ENCODE measurements at regions not wholly inside any gene's neighbourhood (a gene's known extent, or its start where the extent isn't known, plus 50 kb on each side); places are given as distances from the start of the nearest gene placed in this dataset.

GRCh38 chr4:155530857-155531256 lies 135.8 kb upstream of the GUCY1A1 start (continued):
- no peak for TF ChIP-seq CHD2 (IDR thresholded peaks at IDR 0.05; ENCODE audit: low read length, partially characterized antibody)

- no peaks in the 10 kb centered on the region for H3K27me3 ChIP-seq (ENCODE audit: insufficient read depth)
- no peaks in the 10 kb centered on the region for H3K4me1 ChIP-seq (ENCODE audit: control insufficient read depth in 1 of 2, insufficient read depth in 2 of 2, low read depth in 1 of 2, low read length in 1 of 2)
- no peaks in the 10 kb centered on the region for H4K20me1 ChIP-seq (ENCODE audit: insufficient read depth)
- no peak overlapping the region for H3K9ac ChIP-seq
- H2AFZ ChIP-seq (ENCODE audit: low read depth) = no peak overlapping the region
- POLR2A ChIA-PET = no interaction called here
- H3F3A ChIP-seq (replicated peaks; ENCODE audit: insufficient read depth) = no peaks in the 10 kb centered on the region
- DNase-seq = no peak
- CTCF ChIA-PET = interaction anchor here (0.8 to 1.3 kb wide), 2 partner anchors 20 to 100 kb away, joined by 3 read pairs; no protein-coding TSS in a partner anchor
- WGBS (ENCODE audit: low lambda C conversion rate) = 58% methylated on average over 3 of the region's 3 CpGs
- no peaks in the 10 kb centered on the region for H3K79me2 ChIP-seq (ENCODE audit: insufficient read depth)
- no peak overlapping the region for H3K27ac ChIP-seq (ENCODE audit: low read depth in 2 of 2, low read length in 1 of 2)
- H3K4me3 ChIP-seq (ENCODE audit: low read depth in 2 of 2, low read length in 1 of 2) = no peak overlapping the region
- H3K9me2 ChIP-seq = no peaks in the 10 kb centered on the region
- H3K36me3 ChIP-seq (replicated peaks in 1 of 2; ENCODE audit: control insufficient read depth in 1 of 2, insufficient read depth in 2 of 2, low read length in 1 of 2) = no peaks in the 10 kb centered on the region
- no peak overlapping the region for H3K4me2 ChIP-seq
- no peak for TF ChIP-seq RAD21 (IDR thresholded peaks at IDR 0.05; ENCODE audit: low read length)
- no peak for TF ChIP-seq EP300 (IDR thresholded peaks at IDR 0.05; ENCODE audit: borderline replicate concordance in 1 of 2, low read depth in 1 of 2, low read length in 1 of 2)
- no peak for TF ChIP-seq TCF12 (IDR thresholded peaks at IDR 0.05)
- no peak for TF ChIP-seq NRF1 (IDR thresholded peaks at IDR 0.05; ENCODE audit: low read depth, low read length)
- TF ChIP-seq, protein P1, sequence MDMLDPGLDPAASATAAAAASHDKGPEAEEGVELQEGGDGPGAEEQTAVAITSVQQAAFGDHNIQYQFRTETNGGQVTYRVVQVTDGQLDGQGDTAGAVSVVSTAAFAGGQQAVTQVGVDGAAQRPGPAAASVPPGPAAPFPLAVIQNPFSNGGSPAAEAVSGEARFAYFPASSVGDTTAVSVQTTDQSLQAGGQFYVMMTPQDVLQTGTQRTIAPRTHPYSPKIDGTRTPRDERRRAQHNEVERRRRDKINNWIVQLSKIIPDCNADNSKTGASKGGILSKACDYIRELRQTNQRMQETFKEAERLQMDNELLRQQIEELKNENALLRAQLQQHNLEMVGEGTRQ (IDR thresholded peaks at IDR 0.05; ENCODE audit: borderline replicate concordance, low read depth, low read length) = no peak
- TF ChIP-seq NFIC (IDR thresholded peaks at IDR 0.05; ENCODE audit: borderline replicate concordance) = no peak
- TF ChIP-seq FOSL2 (IDR thresholded peaks at IDR 0.05; ENCODE audit: borderline replicate concordance, low read depth) = no peak
- no peak for TF ChIP-seq MXI1 (IDR thresholded peaks at IDR 0.05; ENCODE audit: low read depth, low read length)
- TF ChIP-seq YY1 (IDR thresholded peaks at IDR 0.05; ENCODE audit: low read depth) = no peak
- TF ChIP-seq MEF2A (IDR thresholded peaks at IDR 0.05; ENCODE audit: borderline replicate concordance, low read depth) = no peak
- no peak for TF ChIP-seq GABPA (IDR thresholded peaks at IDR 0.05; ENCODE audit: low read depth)
- TF ChIP-seq FOXJ3 (CRISPR knock-in tag; IDR thresholded peaks at IDR 0.05) = no peak
- TF ChIP-seq TAF1 (IDR thresholded peaks at IDR 0.05; ENCODE audit: borderline replicate concordance, low read depth, low read length) = no peak
- TF ChIP-seq, protein P2, sequence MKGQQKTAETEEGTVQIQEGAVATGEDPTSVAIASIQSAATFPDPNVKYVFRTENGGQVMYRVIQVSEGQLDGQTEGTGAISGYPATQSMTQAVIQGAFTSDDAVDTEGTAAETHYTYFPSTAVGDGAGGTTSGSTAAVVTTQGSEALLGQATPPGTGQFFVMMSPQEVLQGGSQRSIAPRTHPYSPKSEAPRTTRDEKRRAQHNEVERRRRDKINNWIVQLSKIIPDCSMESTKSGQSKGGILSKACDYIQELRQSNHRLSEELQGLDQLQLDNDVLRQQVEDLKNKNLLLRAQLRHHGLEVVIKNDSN (IDR thresholded peaks at IDR 0.05; ENCODE audit: borderline replicate concordance, low read depth) = no peak
- TF ChIP-seq GATA2 (CRISPR knock-in tag; IDR thresholded peaks at IDR 0.05) = no peak
- no peak for TF ChIP-seq POLR2AphosphoS5 (IDR thresholded peaks at IDR 0.05; ENCODE audit: low read depth, low read length)
- no peaks in the 10 kb centered on the region for H3K9me3 ChIP-seq
Observed at GRCh38 chr4:155530290-155530689, 136.4 kb upstream of the GUCY1A1 start.

DNA sequence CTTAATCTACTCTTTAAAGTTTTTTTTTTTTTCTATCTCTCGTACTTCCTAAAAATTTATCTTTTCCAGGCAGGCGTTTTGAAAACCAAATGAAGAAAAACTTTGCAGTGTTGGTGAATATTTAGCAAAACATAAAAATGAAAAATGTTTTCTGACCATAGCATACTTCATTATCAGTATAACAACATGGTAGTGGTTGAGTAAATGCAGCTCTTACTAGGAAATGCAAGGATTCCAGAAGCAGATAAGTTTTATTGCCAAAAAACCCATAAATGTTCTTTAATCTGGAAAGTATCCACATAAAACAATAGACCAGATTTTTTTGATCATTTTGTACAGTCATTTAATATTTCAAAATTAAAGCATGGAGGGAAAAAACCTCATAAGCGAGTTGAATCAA lies 136.9 kb upstream of the GUCY1A1 start:
- H4K20me1 ChIP-seq (ENCODE audit: insufficient read depth) = no peaks in the 10 kb centered on the region
- H3K4me1 ChIP-seq (ENCODE audit: control insufficient read depth in 1 of 2, insufficient read depth in 2 of 2, low read depth in 1 of 2, low read length in 1 of 2) = no peaks in the 10 kb centered on the region
- no peaks in the 10 kb centered on the region for H3K9me2 ChIP-seq
- no peak for DNase-seq
- H3K4me3 ChIP-seq (ENCODE audit: low read depth in 2 of 2, low read length in 1 of 2) = no peak overlapping the region
- H3K9me3 ChIP-seq = no peaks in the 10 kb centered on the region
- H3F3A ChIP-seq (replicated peaks; ENCODE audit: insufficient read depth) = no peaks in the 10 kb centered on the region
- H3K79me2 ChIP-seq (ENCODE audit: insufficient read depth) = no peaks in the 10 kb centered on the region
- no peak overlapping the region for H3K27ac ChIP-seq (ENCODE audit: low read depth in 2 of 2, low read length in 1 of 2)
- H3K36me3 ChIP-seq (replicated peaks in 1 of 2; ENCODE audit: control insufficient read depth in 1 of 2, insufficient read depth in 2 of 2, low read length in 1 of 2) = no peaks in the 10 kb centered on the region
- no peak overlapping the region for H2AFZ ChIP-seq (ENCODE audit: low read depth)
- 53% methylated on average over 3 of the region's 3 CpGs for WGBS (ENCODE audit: low lambda C conversion rate)
- POLR2A ChIA-PET = no interaction called here
- no peaks in the 10 kb centered on the region; the same call in 1 of the 2 replicates for H3K27me3 ChIP-seq (ENCODE audit: insufficient read depth)
- CTCF ChIA-PET = interaction anchor here (0.8 to 1.3 kb wide), 4 partner anchors 19 to 257 kb away, joined by 3 to 6 read pairs (median 3); no protein-coding TSS in a partner anchor
- H3K4me2 ChIP-seq = no peak overlapping the region
- no peak overlapping the region for H3K9ac ChIP-seq
- TF ChIP-seq RAD21 (IDR thresholded peaks at IDR 0.05; ENCODE audit: low read length) (no peak), MEF2A (IDR thresholded peaks at IDR 0.05; ENCODE audit: borderline replicate concordance, low read depth) (no peak), REST (IDR thresholded peaks at IDR 0.05; ENCODE audit: low read depth, low read length) (no peak), CTCF (IDR thresholded peaks at IDR 0.05) (no peak), GABPA (IDR thresholded peaks at IDR 0.05; ENCODE audit: low read depth) (no peak), SIN3A (IDR thresholded peaks at IDR 0.05; ENCODE audit: borderline replicate concordance, low read depth, low read length) (no peak)
